Ammon's horn (tissue), 1 donor: ENCODE measurements at regions not wholly inside any gene's neighbourhood (a gene's known extent, or its start where the extent isn't known, plus 50 kb on each side); places are given as distances from the start of the nearest gene placed in this dataset.
A peak's percentile ranks its signal among the peaks of the same experiment; 100 is the strongest.

Experiments
- DNase-seq: peaks from one replicate; pipeline ENCODE4 v3.0.0-alpha.2; 2016; ENCODE audit warnings: low spot score

DNA sequence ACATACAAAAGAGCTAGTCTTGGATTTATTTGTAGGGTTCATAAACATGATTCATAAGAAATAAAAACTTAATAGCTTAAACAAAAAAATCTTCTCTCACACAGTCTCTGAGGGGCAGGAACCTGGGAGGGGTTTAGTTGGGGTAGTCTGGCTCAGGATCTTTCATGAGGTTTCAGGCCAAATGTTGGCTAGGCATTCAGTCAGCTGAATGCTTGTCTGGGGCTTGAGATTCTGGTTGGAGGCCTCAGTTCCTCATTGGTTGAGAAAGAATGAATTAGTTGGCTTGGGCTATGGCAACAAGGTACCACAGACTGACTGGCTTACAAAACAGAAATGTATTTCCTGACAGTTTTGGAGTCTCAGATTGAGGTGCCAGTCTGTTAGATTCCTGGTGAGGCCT, 74.3 kb downstream of the ANKRD7 start:
- DNase-seq, result no peak

DNA sequence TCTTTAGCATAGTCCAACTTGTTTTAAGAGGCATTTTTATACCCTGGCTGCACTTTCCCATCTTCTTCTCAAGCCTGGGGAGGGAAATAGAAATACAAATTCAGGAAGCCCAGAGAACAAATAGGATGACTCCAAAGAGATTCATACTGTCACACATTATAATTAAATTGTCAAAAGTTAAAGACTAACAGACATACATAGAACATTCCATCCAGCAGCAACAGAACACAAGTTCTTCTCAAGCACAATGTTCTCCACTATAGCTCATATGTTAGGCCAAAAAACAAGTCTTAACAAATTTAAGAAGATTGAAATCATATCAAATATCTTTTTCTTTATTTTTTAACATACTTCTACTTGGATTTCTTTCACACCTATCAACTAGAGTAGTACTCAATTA, 75.7 kb downstream of the ANKRD7 start:
- DNase-seq, result no peak

DNA sequence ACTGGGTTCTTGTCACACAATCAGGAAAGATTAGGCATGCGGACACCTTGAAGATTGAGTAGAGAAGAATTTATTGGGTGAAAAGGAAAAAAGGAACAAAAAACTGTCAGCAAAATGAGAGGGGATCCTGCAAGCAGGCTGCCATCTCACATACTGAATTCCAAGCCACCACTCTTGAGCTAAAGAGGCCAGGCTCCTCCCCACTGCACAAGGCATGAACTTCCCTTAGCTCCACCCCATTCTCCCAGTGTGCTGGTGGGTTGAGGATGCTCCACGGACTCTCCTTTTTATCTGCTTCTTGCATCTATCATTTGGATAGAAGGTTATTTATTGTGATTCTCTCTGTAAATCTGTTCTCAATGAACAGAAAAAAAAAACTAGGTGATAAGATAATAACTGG, 79.6 kb downstream of the ANKRD7 start:
- no peak for DNase-seq

DNA sequence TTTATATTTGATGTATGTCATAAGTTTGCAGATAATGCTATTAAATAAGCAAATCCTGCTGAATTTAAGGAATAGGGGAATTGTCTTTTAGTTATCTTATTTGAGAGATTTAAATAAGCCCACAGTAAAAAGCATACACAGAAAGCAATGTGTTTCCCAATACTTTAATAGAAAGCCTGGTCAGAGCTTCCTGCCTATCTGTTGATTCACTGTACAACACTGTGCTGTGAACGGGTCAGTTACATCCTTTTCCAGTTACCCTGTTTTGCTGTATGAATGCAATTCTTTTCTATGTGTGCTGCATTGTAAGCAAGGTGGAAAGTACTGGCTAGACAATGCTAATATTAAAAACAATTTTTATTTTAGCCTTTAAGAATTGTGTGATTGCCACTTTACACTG, 81.2 kb downstream of the ANKRD7 start:
- DNase-seq, result no peak

DNA sequence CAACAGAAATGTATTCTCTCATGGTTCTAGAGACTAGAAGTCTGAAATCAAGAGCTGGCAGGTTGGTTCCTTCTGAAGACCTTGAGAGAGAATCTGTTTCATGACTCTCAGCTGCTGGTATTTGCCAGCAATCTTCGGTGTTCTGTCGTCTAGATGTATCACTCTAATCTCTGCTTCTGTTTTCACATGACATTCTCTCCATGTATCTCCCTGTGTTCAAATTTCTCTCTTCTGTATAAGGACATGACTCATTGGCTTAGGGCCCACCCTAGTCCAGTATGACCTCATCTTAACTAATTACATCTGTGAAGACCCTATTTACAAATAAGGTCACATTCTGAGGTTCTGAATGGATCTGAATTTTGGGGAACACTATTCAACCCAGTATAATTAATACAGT, 82.3 kb downstream of the ANKRD7 start:
- DNase-seq, result no peak

DNA sequence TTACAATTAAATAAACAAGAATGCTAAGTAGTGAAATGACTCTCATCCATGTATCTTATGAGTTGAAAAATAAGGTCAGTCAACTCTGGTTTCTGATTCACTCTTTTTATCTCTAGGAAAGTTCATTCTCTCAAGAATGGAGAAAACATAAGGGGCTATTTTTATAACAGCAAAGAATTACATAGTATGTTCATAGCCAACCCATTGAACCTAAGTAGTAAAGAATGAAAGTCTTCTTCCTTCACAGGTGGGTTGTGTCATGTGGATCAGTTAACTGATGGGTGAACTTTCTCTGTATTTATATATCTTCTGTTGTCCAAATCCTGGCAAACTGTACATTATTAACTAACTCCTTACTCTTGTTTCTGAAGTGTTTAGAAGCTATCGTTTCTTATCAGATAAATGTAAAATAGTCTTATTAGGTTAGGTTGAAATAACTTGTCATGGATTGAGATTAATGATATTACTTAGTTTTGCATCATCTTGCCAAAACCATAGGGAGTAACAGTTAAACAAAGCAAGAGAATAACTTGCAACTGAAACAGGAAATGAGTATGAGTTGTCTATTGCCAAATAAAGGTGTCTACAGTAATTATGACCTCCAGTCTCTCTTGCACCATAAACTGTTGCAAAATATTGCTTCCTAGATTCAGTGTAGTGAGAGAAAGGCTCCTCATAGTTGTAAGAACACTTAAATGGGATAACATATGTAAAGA, 86.8 kb downstream of the ANKRD7 start:
- no peak for DNase-seq

DNA sequence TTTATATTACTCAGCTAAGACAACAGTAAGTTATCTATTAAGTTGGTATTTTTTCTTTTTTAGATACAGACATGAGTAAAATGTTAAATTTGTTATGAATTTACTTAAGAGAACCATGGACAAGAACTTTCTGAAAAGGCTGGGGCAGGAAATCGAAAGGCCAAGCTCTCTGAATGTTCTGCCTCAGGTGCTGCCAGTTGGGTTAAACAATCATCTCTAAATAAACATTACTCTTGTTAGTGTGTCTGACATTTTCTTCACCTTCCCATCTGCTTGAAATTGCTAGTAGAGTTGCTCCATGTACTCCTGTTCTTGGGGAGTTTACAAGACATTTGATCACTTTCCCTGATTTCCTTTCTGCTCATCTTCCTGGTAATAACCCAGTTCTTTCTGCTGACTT, 87.5 kb downstream of the ANKRD7 start:
- no peak for DNase-seq

DNA sequence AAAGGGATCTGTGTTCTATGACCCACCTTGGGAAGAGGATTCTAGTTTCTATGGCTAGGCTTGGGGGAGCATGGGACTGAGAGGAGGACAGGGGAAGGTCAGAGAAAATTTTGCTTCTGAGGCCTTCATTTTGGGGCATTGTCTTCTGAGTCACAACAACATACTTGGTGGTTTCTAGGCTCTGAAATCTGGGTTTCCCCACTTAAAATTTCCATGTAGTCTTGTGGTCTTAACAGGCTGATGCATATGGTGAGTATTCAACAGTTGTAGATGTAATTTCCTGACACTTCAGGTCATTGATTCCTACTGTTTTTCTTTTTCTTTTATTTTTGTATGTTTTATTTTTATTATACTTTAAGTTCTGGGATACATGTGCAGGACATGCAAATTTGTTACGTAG, 88.5 kb downstream of the ANKRD7 start:
- no peak for DNase-seq

DNA sequence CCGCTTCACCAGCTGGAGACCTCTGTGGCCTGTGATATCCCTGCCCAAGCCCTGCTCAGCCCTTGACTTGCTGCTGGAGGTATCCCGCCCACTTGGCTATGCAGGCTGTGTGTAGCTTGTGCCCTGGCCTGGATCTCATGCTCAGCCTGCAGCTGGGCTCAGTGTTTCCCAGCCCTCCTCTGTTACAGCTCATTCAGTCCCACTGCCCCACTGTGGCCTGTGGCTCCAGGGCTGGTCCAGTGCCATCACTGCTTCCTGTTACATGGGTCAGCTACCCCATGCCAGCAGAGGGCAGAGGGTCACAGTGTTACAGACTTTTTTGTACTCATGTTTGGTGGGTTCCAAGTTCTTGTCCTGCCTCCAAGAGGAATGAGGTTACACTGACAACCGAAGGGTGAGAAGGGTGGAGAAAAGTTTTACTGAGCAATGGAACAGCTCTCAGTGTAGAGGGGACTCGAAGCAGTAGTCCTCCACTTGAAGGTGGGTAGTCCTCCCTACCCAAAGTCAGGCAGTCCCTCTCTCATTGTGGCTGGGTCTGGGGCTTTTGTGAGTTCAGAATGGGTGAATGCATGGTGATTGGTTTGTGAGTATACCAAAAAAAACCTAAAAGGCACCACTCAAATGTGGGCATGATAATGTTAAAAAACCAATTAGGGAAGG, 100.4 kb downstream of the ANKRD7 start:
- no peak for DNase-seq

DNA sequence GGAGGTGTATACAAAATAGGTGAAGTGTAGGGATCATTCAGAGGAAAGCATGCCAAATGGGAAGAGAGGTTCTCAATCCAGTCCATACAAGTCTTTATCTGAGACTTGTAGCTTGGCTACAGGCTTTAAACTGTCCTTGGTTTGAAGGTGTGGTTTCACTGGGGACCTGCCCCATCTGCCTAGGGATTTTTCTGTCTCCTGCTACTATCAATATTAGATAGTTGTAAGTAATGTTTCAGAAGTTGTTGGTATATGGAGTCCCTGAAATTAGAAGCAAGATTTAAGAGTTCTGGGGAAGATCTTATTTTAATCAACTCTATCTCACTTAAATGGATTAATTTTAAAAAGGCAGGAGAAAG, 100.9 kb downstream of the ANKRD7 start:
- DNase-seq, result no peak

DNA sequence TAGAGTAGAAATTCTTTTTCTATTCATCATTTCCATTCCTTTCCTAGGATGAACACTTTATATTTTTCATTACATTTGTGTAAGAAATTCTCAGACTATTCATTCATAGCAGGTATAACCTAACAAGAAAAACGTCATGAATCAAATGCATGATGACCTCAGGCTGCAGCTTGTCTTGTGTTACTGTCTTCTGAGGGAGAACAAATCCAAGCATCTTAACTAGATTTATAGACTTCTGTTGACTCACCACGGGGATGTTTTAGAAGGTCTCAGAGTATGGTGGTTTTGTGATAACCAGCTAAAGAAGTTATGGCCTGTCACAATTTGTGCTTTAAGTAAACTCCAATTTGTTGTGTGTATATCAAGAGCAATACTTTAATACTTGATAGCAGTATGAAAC, 102.7 kb downstream of the ANKRD7 start:
- DNase-seq, result no peak

DNA sequence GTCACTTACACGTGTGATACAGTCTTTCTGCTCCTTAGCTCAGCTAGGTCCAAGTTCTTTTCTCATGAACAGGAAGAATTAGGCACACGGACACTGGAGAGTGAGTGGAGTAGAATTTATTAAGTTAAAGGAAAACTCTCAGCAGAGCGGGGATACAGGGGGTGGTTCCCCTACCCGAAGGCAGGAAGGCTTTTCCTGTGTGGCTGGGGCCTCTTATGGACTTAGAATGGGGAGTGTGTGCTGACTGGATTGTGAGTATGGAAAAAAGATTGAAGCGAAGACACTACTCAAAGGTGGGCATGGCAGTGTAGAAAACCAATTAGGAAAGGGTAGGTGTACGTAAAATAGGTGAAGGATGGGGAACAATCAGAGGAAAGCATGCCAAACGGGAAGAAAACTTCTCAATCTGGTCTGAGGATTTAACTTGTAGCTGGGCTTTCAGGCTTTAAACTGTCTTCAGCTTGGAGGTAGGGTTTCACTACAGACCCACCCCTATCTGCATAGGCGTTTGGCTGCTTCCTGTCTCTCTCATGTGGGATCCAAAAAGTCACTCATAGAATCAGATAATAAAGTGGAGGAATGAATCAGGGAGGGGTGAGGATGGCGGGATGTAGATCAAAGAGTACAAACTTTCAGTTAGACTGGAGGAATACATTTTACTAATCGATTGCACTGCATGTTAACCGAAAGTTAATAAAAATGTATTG, 104.2 kb downstream of the ANKRD7 start:
- no peak for DNase-seq

DNA sequence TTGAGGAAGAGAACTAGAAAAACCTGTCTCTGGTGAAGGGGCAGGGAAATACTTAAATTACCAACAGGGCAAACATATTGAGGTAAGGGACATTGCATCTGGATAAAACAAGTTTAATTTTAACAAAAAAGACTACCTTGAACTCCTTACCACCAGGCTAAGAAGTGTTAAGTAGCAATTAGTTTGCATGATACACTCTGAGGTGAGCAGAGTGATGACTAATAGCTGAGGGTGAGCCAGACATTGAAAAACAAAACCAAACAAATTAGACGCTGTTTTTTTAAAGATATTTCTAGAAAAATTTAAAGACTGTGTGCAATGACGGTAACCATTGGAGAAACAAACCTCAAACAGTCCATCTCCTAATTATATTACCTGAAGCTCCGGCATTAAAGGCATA, 105.9 kb downstream of the ANKRD7 start:
- DNase-seq, result no peak

DNA sequence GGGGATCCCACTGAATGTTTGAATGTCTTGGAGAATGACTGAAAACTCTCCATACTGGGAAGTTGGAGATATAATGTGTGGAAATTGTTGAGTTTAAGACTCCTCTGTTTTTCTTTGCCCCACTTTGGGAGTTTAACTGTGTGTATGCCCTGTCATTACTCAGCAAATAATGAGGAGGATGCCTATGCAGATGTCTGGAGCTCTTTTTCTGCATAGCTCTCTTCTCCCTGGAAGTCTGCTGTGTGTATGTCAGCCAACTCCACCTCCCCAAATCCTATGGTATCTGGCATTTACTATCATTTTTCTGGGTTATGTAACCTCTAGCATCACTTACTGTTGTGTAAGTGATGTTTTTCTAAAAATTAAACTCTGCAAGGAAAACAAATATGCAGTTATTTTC, 122.2 kb downstream of the ANKRD7 start:
- no peak for DNase-seq

DNA sequence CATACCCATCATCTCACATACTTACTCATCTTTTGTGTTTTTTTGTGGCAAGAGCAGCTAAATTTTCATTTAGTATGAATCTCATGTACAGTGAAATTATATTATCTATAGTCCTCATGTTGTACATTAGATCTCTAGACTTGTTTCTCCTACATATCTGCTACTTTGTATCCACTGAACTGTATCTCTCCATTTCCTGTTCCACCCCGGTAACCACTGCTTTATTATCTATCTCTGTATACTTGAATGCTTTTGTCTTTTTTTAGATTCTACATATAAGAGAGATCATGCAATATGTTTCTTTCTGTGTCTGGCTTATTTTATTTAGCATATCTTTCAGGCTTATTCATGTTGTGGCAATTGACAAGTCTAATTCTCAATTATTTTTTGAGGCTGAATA, 125.1 kb downstream of the ANKRD7 start:
- no peak for DNase-seq

DNA sequence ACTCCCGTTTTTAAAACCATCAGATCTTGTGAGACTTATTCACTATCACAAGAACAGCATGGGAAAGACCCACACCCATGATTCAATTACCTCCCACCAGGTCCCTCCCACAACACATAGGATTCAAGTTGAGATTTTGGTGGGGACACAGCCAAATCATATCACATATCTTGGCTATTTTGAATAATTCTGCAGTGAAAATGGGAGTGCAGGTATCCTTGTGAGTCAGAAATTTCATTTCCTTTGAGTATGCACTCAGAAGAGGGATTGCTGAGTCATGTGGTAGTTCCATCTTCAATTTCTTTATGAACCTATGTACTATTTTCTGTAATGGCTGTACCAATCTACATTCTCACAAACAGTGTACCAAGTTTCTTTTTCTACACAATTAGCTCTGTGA, 125.8 kb downstream of the ANKRD7 start:
- DNase-seq, result no peak

DNA sequence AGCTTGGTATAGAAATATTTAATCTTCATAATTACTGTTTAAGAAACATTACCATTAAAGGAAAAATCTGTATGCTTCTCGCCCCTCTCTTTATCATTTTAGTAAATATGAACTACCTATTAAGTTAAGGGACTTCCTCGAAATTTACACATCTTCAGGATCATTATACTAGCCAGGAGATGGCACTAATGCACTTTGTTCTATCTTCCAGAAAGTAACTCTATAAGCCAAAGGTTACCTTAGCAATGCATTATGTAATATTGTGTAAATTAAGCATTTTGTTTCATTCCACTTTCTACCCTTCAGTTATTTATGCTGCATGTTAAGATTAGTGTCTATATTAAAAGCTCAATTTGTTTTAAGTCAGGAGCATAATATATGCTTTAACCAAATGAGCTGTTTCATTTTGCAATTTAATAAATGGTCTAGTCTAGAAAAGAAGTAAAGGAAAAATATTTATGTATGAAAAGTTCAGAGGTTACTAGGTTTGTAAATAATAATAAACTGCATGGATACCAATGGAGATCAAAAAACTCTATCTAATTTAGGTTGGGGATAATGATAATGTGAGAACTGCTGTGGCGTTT, 128.5 kb downstream of the ANKRD7 start:
- peak; percentile 28 for DNase-seq

DNA sequence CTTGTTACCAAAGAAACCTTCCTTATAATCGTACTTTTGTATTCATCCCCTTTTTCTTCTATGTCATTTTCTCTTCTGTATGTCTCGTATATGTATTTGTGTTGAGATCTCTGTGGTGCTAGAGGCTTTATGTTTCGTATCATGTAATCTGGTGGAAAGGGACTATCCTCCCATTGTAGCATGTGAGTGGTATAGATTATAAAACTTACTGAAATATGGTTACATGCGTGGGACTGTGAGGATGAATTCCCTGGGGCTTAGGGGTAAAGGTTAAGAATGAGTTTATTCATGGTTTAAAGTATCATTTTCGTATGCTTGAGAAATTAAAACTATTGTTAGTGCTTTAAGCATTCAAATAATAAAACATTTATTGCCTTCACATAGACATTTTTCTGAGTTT, 141.9 kb downstream of the ANKRD7 start:
- no peak for DNase-seq

DNA sequence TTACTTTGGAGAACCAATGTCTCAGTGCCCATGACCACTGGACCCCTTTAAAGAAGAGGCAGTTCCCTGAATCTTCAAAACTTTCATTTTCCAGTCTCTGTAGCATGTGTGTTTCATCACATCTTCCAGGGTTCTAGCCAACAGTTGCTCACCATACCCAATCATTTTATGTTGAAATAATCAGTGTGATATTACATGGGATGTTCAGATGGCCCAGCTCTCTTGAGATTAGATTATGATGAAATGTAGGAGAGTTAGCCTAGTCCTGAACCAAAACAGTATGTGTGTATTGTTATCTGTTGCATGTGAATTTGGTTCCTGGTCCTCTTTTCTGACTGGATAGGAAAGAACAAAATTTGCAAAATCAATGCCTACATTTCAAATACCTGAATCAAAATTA, 144.5 kb downstream of the ANKRD7 start:
- DNase-seq, result no peak

DNA sequence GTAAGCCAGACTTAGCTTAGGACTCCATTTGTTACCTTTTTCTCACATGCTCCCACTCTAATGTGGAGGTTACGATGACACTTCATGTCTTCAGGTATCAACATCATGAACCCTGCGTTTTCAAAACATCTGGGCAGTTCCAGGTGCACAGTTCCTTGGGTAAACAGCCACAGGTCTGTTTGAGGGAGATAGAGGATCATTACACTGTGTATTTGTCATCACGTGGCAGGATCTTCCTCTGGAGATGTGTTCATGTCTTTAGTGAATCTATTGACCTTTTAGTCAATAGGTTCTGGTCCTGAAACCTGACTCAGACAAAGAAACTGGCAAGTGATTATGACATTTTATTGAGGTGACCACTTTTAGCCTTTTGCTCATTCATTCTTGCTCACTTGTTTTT, 145.5 kb downstream of the ANKRD7 start:
- no peak for DNase-seq

DNA sequence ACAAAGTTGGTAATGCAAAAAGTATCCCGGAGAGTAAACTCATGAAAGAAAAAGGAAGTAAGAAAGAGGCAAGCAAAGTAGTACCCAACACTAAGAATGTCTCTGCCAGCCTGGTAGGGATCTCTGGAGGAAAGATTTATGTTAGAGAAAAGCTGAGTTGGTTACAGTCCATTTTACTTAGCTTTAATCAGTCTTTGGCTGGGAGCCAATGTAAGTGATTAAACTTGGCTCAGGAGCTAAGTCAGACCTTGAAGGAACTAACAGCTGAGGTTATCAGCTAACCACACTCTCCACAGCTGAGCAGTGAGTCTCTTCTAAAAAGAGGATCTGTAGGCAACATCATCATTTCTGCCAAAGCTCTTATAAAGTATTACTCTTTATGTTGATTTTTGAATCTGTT, 148.0 kb downstream of the ANKRD7 start:
- no peak for DNase-seq

DNA sequence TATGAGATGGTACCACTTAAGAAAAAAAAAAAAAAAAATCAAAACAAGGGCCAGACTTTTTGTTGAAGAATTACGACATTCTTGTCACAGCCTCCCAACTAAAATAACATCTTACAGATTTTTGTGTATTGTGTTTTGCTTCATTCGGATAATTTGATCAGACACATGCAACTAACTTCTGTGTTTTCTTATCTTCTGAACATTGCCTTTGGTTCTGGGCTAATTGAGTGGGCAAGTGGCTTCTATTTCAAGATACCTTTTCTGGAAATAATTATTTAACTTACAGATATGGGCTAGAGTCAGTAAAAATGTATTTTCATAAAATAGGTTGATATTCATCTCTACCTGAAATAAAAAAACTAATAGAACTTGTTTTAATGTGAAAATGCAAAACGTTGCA, 165.1 kb downstream of the ANKRD7 start:
- no peak for DNase-seq

DNA sequence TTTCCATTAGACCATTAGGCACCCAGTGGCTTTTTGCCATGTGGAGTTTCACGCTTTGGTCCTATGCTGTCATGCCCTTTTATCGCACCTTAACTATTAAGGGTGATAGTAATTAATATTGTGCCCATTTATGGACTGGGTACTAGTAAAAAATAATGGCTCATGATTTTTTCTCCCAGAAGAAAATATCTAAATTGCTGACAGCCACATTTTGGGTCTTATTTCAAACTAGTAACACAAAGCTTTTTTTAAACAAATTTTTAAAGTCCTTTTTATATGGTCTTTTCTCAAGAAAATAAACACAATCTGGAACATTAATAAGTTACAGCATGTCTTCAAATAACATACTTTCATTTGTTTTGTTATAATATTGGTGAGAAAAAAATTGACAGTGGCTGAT, 179.7 kb downstream of the ANKRD7 start:
- no peak for DNase-seq
